HL-60 (cell line): ENCODE measurements at regions not wholly inside any gene's neighbourhood (a gene's known extent, or its start where the extent isn't known, plus 50 kb on each side); places are given as distances from the start of the nearest gene placed in this dataset.

ENCODE experiments used
- POLR2AphosphoS5 ChIP-seq: IDR thresholded peaks from 2 replicates; pipeline ENCODE4 v1.6.1; 2012; ENCODE audit warnings: low read depth
- TF ChIP-seq, protein P1 (sequence below): IDR thresholded peaks from one replicate; pipeline ENCODE4 v1.5.1; 2011; ENCODE audit warnings: low read length, control low read depth, inconsistent platforms; ENCODE audit not compliant: insufficient read depth
- TF ChIP-seq, protein P2 (sequence below): IDR thresholded peaks from 2 replicates; pipeline ENCODE4 v1.6.1; 2012; ENCODE audit warnings: low read depth; ENCODE audit not compliant: insufficient replicate concordance

DNA sequence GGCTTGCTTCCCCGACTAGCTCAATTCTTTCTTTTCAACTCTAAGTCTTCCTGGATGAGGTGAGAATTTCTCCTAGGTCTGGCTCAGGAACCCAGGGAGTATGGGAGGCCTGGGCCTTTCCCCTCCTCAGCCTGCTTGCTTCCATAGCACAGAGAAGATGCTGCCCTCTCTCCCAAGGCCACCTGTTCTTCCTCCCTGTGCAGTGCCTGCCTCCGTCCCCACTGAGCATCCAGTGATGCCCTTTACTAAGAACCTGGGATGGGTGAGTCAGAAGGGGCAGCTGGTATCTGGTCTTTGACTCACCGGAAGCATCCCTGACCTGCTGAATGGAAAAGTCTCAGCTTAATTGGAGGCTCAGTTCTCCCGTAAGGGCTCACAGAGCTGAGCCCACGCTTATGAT is 607.9 kb downstream of the BUD13 start:
- TF ChIP-seq, protein P1, sequence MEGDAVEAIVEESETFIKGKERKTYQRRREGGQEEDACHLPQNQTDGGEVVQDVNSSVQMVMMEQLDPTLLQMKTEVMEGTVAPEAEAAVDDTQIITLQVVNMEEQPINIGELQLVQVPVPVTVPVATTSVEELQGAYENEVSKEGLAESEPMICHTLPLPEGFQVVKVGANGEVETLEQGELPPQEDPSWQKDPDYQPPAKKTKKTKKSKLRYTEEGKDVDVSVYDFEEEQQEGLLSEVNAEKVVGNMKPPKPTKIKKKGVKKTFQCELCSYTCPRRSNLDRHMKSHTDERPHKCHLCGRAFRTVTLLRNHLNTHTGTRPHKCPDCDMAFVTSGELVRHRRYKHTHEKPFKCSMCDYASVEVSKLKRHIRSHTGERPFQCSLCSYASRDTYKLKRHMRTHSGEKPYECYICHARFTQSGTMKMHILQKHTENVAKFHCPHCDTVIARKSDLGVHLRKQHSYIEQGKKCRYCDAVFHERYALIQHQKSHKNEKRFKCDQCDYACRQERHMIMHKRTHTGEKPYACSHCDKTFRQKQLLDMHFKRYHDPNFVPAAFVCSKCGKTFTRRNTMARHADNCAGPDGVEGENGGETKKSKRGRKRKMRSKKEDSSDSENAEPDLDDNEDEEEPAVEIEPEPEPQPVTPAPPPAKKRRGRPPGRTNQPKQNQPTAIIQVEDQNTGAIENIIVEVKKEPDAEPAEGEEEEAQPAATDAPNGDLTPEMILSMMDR = no peak
- TF ChIP-seq POLR2AphosphoS5 = no peak
- TF ChIP-seq, protein P2, sequence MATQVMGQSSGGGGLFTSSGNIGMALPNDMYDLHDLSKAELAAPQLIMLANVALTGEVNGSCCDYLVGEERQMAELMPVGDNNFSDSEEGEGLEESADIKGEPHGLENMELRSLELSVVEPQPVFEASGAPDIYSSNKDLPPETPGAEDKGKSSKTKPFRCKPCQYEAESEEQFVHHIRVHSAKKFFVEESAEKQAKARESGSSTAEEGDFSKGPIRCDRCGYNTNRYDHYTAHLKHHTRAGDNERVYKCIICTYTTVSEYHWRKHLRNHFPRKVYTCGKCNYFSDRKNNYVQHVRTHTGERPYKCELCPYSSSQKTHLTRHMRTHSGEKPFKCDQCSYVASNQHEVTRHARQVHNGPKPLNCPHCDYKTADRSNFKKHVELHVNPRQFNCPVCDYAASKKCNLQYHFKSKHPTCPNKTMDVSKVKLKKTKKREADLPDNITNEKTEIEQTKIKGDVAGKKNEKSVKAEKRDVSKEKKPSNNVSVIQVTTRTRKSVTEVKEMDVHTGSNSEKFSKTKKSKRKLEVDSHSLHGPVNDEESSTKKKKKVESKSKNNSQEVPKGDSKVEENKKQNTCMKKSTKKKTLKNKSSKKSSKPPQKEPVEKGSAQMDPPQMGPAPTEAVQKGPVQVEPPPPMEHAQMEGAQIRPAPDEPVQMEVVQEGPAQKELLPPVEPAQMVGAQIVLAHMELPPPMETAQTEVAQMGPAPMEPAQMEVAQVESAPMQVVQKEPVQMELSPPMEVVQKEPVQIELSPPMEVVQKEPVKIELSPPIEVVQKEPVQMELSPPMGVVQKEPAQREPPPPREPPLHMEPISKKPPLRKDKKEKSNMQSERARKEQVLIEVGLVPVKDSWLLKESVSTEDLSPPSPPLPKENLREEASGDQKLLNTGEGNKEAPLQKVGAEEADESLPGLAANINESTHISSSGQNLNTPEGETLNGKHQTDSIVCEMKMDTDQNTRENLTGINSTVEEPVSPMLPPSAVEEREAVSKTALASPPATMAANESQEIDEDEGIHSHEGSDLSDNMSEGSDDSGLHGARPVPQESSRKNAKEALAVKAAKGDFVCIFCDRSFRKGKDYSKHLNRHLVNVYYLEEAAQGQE = no peak
